GM19324 (cell line): ENCODE measurements at regions not wholly inside any gene's neighbourhood (a gene's known extent, or its start where the extent isn't known, plus 50 kb on each side); places are given as distances from the start of the nearest gene placed in this dataset.

Source experiments
- ATAC-seq: cut with Tn5 transposase; IDR thresholded peaks from one replicate; pipeline ENCODE4 v1.9.1; 2021; ENCODE audit warnings: mild to moderate bottlenecking, moderate library complexity; ENCODE audit not compliant: unreplicated experiment, low FRiP score

GRCh38 chr1:5578690-5579089 lies 413.5 kb downstream of the NPHP4 start:
- no peak for ATAC-seq

- no peak for ATAC-seq
These were observed 414.8 kb downstream of the NPHP4 start for GRCh38 chr1:5577255-5578040.

- no peak for ATAC-seq
These were observed 415.6 kb downstream of the NPHP4 start for GRCh38 chr1:5576673-5577065.

GRCh38 chr1:5576011-5576672 lies 416.1 kb downstream of the NPHP4 start:
- no peak for ATAC-seq

- ATAC-seq = no peak
These were observed 416.8 kb downstream of the NPHP4 start for GRCh38 chr1:5575396-5575940.

DNA sequence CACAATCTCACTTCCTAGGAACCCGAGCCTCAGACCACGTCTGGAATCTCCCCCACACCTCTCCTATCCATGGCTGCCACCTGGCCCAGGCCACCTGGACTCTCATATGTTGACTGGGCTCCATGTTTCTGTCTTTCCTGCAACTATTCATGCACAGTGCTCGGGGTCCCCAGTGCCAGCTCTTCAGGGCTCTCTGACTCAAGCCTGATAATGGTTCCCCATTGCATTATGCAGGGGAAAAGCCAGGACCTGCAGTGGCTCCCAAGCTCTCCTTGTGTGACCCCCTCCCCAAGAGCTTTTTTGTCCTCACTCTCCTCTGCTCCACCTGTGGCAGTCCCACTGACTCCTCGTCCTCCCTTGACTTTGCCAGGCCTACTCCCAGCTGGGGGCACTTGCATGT lies 417.6 kb downstream of the NPHP4 start:
- no peak for ATAC-seq

GRCh38 chr1:5572794-5573193 lies 419.4 kb downstream of the NPHP4 start:
- ATAC-seq = no peak

- no peak for ATAC-seq
These were observed 420.3 kb downstream of the NPHP4 start for GRCh38 chr1:5571861-5572401.

DNA sequence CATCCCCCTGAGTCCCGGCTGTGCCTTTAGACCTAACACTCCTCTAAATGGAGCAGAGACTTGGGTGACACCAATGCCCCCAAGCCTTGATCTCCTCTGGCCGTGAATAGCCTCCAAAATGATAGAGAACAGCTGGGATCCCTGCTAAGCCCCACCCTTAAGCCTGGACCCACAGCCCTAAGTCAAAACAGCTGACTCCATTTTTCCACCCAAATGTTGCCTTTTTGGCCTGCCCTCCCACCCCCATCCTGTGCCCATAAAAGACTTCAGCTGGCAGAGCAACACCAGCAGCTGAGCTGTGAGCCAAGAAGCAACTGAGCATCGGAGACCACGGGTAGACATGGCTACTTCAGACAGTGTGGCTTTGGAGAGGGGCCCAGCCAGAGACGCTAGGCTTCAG lies 420.8 kb downstream of the NPHP4 start:
- ATAC-seq = no peak

- no peak for ATAC-seq
These were observed 421.3 kb downstream of the NPHP4 start for GRCh38 chr1:5570931-5571330.

DNA sequence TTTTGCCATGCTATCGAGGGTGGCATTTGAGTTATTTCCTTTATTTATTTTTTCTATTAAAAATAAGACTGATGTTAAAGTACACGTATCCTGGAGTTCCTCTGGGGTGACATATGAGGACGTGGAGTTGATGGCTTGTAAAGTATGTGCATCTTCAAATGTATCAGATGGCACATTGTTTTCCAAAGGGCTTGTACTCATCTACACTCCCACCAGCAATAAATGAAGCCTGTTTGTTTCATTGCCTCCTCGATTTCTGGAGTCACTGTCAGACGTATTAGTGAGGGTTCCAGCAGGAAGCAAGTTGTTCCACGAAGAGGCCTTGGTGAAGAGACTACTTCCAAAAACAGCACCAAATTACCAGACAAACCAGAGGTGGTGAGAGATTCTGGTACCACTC lies 423.9 kb downstream of the NPHP4 start:
- no peak for ATAC-seq

DNA sequence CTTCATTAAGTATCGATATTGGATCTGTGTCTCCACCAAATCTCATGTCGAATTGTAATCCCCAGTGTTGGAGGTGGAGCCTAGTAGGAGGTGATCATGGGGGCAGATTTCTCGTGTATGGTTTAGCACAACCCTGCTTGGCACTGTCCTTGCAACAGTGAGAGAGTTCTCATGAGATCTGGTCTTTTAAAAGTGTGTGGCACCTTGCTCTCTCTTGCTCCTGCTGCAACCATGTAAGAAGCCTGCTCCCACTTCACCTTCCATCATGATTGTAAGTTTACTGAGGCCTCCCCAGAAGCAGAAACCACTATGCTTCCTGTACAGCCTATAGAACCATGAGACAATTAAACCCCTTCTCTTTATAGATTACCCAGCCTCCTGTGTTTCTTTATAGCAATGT lies 424.4 kb downstream of the NPHP4 start:
- ATAC-seq = no peak

DNA sequence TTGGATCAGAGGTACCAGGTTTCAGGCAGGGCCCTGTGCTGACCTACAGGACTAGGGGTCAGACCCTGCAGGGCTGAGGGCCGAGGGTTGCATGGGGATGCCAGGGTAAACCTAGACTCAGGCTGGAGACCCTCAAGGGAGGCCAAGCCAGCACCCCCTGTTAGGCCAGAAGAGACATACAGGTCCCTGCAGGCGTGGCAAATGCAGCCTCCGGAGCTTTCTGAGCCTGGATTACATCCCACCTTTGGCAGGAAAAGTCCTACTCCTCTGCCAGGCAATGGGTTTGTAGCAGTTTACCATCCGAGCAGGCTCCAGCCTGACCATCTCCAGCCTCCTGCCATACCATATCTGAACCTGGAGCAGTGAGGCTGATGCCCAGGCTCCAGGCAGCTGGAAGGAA lies 425.3 kb downstream of the NPHP4 start:
- ATAC-seq = no peak

DNA sequence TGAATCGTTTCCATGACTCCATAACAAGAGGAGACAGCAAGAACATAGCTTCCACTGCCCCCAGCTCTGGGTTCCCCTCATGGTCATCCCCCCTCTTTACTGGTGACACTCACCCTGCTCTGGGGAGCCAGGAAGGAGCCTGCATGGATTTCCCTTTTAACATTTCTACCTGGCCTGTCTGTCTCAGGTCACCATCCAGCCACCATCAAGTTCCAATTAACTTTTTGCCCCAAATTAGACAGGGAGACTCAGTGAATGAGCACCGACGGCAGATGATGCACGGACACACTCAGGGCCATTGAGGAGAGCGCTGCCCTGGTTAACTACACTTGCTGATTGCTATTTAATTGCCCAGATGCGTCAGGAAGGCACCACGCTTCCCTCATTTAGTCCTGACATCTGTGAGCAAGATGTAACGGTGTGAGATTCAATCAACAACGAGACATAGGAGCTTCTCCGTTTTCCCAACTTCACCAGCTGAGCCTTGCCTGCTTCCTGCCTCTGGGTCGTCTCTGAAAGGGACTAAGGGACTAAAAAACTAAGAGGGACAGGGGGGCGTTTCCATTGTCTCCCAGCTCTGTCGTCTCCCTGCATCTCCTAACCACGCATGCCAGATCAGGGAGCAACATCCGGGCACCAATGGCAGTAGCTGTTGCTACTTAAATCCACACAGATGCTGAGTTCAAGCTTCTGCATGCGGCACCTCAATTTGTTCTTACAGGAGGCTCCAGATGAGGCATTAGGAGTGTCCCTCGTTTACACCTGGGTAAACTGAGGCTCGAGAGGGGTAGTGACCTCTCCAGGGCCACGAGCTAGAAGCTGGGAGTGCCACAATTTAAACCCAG lies 426.7 kb downstream of the NPHP4 start:
- no peak for ATAC-seq

GRCh38 chr1:5564578-5565257 lies 427.5 kb downstream of the NPHP4 start:
- ATAC-seq = no peak

DNA sequence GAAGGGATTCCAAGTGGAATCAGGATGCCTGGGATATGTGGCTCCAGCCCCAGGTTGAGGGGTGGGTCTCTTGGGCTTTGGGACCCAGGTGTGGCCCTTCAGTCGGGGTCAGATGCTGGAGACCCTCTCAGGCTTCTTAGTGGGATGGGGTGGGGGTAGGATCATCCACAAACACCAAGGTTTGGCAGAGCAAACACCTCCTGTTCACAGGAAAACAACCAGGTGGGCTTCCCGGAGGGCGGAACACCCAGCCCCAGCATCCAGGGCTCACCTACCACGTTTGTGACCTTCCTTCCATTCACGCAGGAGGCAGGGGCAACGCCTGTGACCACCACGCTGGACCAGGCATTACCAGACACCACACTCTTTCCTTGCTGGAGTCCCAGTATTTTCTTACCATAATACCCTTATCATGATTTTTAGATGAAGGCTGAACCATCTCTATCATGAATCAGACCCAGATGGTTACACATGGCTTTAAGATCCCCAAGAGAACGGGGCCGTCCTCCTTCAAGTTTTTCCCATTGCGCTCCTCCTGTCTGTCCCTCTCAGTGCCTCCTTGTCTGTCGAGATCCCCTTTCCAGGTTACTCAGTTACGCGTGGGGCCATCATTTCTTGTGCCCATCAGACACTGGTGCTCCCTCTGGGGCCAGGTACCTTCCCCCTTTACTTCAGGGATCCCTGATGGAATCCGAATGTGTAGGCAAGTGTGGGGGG lies 428.2 kb downstream of the NPHP4 start:
- no peak for ATAC-seq

DNA sequence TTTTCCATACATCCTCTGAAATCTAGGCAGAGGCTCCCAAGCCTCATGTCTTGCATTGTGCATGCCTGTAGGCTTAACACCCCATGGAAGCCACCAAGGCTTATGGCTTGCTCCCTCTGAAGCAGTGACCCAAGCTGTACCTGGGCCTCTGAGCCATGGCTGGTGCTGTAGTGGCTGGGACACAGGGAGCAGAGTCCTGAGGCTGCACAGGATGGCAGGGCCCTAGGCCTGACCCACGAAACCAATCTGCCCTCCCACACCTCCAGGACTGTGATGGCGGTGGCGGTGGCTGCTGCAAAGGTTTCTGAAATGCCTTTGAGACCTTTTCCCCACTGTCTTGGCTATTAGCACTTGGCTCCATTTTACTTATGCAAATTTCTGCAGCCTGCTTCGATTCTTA lies 429.5 kb downstream of the NPHP4 start:
- no peak for ATAC-seq

GRCh38 chr1:5562331-5562730 lies 429.9 kb downstream of the NPHP4 start:
- no peak for ATAC-seq

- ATAC-seq = no peak
These were observed 433.1 kb downstream of the NPHP4 start for GRCh38 chr1:5559078-5559477.

GRCh38 chr1:5555853-5556252 lies 436.4 kb downstream of the NPHP4 start:
- no peak for ATAC-seq
